NCI-H82 treated with DMSO at 0.1 percent for 48 hours (cell line): ENCODE measurements at regions not wholly inside any gene's neighbourhood (a gene's known extent, or its start where the extent isn't known, plus 50 kb on each side); places are given as distances from the start of the nearest gene placed in this dataset.
"Not testable (repeated sequence)": the region's sequence is repeated elsewhere in the genome, so short reads cannot be mapped to it uniquely, and the experiment has no call there.

Experiments used
- DNase-seq: peaks from one replicate; lab custom pipeline; 2025; ENCODE audit not compliant: unreplicated experiment; lab: John Stamatoyannopoulos, UW

DNA sequence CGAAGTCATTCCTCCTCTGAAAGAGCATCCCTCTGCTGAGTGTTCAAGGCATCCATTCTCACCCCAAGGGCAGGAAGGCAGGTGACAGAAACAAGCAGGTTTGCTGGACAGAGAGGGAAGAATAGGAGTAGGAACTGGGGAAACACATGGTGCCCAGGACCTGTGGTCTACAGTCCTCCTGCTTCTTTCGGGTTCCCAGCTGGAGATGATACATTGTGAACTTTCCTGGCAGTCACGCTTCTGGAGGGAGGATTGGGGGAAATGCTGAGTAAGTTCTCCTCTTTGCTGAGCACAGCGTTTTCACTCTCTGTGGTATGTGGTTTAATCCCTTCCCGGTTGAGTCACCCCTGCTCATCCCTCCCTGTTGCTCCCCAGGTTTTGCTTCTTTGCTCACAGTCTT lies 496.3 kb downstream of the TMEM121 start:
- DNase-seq = not testable (repeated sequence)

DNA sequence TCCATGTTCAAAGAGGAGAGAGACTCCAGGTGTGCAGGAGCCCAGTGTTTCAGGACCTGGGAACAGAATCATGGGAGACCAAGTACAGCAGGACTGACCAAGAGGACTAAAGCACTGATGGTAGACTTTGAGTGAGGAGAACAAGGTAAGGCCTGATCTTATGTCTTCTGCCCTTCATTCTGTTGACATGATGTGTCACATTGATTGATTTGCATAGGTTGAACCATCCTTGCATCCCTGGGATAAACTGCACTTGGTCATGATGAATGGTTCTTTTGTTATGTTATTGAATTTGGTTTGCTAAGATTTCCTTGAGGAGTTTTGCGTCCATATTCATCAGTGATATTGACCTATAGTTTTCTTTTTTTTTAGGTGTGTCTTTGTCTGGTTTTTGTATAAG lies 497.0 kb downstream of the TMEM121 start:
- no peak for DNase-seq

DNA sequence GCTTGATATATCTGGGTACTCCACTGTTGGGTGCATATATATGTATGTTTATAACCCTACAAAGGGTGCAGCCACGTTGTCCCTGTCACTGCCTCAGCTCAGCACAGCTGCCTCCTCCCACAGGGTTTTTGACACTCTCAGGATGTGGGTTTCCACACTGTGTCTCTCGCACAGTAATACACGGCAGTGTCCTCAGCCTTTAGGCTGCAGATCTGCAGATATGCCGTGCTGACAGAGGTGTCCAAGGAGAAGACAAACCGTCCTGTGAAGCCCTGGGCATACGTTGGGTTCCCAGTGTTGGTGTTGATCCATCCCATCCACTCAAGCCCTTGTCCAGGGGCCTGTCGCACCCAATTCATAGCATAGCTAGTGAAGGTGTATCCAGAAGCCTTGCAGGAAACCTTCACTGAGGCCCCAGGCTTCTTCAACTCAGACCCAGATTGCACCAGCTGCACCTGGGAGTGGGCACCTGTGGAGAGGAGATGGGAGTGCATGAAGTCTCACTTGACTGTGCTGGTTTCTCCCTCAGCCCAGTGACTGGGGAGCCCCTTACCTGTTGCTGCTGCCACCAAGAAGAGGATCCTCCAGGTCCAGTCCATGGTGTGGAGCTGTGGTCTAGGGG lies 498.7 kb downstream of the TMEM121 start:
- no peak for DNase-seq

DNA sequence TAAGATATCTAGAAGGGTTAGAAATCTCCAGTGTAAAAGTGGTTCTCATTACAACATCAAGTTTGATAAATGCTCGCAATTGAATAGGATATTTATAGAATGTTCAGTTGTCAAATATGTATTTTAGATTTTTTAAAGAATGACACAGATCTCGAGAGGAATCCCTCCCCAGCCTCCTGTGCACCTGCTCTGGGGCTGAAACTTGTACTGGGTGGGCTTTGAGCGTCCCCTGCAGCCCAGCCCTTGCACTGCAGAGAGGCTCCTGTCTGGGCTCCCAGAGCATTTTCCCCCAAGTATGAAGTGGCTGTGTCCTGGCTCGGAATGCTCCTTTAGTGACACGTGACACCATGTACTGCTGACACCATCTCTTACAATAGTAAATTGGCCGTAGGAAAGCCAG lies 499.6 kb downstream of the TMEM121 start:
- no peak for DNase-seq

DNA sequence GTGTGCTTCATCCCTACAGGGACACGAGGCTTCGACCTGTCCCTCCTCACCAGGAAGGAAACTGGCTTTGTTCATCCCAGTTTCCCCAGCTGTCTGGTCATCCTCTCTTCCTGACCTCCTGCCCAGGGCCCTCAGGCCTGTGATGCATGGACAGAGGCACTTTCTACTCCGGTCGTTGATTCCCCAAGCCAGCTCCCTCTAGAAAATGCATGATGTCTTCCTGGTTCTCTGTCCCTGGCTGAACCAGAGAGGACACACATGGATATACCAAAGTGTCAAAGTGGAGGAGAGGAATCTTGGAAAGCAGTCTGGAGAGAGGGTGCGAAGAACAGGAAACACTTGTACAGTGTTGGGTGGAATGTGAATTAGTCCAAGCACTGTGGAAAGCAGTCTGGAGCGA lies 501.4 kb downstream of the TMEM121 start:
- DNase-seq = not testable (repeated sequence)

DNA sequence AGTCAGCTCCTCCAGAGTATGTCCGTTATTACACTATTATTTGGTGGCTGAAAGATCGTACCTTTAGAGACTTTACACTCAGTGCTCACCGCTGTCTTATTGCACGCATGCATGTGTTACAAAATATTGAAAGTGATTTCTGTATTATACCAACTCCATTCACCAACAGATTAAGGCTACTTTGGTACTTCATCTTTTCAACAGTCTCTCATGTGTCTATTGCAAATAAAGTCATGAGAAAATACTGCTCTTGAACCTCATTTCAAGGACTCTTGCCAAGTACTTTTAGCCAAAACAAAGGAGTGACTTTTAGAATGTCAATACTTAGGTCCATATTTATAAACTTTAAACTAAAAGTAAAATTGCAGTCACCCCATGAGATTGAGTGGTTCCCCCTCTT lies 503.6 kb downstream of the TMEM121 start:
- DNase-seq = no peak

DNA sequence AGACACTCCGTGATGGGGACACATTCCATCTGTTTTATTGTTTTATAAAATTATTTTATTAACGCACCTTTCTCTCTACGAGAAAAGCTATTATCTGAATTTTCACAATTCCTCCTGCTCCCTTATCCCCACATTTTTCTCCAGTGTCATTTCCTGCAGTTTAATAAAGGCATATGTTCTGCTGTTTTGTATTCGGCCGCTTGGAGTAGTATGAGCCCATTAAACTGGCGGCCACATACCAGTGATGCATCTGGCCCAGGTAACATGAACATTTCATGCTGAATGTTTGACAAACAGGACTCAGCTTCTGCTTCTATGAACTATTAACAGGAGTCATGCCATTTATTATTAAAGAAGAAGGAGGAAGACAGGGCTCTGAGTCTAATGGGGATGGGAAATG lies 511.0 kb downstream of the TMEM121 start:
- DNase-seq = no peak

DNA sequence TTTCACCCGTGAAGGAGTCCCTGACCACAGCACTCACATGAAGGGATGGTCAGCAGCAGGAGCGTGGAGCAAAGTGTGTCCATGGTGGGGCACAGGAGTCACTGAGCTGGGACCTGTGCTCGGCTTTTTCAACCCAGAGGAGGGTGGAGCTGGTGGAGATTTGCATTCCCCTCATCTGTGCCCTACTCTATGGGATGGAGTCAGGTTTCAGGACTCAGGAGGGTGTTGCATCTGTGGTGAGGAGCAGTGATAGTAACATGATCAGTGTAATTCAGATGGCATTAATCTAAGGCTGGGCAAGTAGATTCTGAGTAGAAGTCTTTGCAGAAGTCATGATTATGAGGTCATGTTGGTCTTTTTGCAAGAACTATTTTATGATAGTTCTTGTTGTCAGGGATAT lies 511.9 kb downstream of the TMEM121 start:
- DNase-seq = no peak

DNA sequence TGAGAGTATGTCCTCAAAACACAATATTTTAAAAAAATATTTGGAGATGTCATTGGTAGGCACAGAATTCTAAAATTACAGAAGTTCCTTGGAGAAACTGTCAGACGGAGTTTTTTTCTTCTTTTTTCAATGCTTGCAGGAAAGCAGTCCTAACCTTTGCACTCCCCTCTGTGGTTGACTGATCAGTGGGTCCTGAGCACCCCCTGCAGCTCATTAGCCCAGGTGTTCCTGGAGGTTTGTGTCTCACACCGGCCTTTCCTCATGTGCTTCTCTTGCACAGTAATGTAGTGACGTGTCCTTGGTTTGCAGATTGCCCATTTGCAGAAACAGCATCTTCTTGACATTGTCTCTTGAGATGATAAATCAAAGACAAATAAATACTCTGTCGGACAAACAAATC lies 513.0 kb downstream of the TMEM121 start:
- no peak for DNase-seq

DNA sequence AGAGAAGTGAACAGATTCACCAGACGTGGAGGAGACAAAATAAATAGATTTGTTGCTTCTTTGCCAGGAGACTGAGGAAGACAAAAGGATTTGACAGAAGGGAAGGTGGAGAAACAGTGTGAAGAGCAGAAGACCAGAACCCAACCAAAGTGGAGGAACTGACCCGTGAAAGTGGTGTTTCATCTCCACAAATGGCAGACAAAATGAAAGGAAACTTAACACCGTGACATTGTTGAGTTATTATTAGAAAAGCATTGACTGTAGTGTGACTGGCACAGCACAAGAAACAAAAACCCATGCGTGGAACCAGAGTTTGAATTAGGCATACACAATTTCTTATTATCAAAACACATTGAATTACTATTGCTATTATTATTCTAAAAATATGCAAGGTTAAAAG lies 518.1 kb downstream of the TMEM121 start:
- DNase-seq = no peak

DNA sequence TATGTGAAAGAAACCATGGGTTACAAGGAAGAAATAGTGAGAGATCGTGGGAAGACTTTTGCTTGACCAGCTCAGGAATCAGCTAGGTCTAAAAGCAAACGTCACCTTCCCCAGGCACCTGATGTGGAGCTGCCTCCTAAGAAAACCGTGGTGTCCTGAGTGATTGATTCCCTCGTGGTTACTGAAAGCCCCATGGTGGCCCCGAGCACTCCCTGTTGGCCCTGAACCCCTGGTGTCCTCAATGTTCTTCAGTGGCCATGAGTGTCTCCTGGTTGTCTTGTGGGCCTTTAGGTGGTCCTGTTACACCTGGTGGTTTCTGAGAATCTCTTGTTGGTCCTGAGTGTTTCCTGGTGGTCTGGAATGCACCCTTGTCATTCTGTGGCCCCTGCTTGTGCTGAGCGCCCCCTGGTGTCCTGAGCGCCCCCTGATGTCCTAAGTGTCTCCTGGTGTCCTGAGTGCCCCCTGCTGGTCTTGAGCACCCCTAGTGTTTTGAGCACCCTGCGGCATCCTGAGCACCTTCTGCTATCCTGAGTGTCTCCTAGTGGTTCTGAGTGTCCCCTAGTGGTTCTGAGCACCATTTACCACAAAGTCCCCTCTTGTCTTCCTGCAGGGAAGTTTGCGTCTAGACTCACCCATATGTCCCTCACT lies 518.7 kb downstream of the TMEM121 start:
- no peak for DNase-seq

DNA sequence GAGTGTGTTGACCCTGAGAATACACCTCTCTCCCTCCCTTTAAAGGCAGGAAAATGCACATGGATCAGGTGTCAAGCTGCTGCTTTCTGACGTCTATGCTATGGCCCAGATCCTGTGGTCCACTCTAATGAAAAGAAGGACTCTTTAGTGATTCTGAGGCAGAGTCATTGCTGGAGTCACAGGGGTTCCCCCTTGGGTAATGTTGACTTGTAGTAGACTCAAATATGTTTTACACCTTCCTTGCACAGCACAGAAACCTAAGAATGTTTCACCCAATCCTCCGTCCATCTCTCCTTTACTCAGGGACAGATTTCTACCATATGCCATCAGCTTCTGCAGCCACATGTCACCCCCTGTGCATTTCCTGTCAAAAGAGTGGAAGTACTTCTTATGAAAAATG lies 525.4 kb downstream of the TMEM121 start:
- DNase-seq = no peak

DNA sequence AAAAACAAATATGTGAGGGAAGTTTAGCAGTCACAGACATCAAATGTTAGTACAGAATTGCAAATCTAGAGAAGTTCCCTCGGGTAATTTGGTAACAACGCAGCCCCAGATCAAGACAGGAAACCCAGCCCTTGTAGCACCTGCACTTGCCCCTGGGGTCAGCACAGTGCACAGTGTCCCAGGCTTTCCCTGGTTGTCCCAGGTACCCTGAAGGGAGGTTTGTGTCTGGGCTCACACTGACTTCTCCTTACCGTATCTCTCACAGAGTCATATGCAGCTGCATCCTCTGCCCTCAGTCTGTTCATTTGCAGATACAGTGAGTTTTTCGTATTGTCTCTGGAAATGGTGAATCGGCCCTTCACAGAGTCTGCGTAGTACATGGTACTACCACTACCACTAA lies 528.9 kb downstream of the TMEM121 start:
- no peak for DNase-seq

DNA sequence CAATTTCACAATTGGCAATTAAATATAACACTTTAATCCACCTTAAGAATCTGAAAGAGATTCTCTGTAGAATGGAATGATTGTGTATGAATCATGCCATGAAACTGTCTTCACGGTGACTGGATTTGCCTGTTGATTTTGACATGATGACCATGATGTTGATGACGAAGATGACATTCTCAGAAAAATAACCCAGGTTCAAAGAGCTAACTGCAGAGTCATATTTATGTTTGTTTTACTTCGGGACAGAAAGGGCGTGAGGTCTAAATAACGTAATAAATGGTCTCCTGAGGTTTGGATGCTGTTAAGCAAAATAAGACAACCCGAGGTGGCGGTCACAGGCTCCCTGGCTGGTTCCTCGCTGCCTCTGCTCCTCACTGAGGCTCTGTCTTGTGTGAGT lies 532.0 kb downstream of the TMEM121 start:
- no peak for DNase-seq

DNA sequence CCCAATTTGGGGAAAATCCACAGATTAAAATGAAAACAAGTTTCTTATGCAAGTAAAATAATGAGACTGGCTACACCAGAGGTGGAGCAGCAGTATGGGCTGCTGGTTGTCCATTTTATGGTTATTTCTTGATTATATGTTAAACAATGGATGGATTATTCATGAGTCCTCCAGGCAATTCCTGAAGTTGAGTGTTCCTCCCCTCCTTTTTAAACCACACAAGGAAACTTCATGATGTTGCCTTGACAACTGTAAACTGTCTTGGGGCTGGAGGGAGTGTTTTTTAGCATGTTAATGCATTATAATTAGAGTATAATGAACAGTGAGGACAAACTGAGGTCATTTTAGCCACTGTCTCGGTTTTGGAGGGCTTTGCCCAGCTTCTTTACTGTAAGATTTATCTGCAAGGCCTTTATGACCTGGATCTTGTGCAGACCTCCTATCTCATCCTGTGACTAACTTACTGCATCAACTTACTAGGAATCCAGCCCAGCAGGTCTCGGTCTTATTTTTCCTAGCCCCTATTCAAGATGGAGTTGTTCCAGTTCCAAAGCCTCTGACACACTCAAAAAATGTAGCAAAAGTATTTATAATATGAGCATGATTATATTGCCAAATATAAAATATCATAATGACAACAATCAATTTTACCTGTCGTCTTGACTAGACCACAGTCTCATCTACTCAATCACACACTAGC lies 534.0 kb downstream of the TMEM121 start:
- DNase-seq = no peak

DNA sequence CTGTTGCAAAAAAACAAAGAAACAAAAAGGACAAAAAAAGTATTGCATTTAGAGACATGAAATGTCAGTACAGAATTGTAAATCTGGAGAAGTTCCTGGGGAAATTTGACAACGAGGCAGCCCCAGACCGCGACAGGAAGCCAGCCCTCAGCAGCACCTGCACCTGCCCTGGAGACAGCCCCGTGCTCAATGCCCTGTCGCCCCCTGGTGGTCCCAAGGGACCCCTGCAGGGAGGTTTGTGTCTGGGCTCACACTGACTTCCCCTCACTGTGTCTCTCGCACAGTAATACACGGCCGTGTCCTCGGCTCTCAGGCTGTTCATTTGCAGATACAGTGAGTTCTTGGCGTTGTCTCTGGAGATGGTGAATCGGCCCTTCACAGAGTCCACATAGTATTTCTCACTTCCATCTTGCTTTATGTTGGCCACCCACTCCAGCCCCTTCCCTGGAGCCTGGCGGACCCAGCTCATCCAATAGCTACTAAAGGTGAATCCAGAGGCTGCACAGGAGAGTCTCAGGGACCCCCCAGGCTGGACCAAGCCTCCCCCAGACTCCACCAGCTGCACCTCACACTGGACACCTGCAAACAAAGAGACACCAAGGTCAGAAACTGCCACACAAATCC lies 535.6 kb downstream of the TMEM121 start:
- DNase-seq = not testable (repeated sequence)

DNA sequence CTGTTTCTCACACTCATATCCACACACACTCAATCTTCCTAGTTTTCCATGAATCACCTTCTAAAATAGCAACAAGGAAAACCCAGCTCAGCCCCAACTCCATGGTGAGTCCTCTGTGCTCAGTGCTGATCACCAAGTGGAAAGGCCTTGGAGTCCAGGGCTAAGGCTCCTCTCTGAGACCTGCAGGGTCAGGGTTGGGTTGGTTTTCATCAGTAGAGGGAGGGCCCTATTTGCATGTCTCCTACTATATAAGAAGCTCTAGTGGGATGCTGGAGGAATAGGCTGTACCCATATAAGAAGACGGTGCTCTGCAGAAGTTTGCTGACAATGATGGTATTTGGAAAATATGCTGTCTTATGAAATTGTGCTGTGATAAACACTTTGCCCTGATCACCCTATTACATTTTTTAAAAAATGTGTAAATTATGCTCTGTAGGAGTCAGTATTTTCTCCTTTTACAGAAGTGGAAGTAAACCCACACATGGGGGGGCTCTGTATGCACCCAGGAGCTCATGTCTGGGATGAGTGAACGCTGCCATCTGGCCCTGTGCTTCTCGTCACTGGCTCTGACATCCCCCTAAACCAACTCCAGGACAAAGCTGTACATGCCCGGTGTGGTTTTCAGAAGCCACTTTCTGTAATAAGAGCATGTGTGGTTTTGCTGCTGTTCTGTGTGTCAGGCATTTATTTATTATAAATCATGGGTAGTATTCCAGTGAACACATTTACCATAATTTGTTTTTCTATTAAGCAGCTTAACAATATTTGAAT lies 536.3 kb downstream of the TMEM121 start:
- DNase-seq = no peak

DNA sequence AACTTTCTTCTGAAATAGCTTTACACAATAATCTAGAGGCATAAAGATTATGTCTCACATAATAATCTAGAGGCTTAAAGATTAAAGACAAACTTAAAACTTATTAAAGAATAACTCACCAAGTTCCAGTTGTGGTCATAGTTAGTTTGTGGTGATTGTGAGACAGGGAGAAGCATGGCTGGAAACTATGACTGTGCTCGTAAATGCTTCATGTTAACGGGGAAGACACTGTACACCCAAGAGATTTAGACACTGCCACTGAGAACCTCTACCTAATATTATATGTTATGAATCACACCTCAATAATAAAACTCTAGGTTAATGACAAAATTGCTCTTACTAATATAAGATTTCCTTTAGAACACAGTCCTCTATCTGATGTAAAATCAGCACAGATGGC lies 541.6 kb downstream of the TMEM121 start:
- DNase-seq = no peak

DNA sequence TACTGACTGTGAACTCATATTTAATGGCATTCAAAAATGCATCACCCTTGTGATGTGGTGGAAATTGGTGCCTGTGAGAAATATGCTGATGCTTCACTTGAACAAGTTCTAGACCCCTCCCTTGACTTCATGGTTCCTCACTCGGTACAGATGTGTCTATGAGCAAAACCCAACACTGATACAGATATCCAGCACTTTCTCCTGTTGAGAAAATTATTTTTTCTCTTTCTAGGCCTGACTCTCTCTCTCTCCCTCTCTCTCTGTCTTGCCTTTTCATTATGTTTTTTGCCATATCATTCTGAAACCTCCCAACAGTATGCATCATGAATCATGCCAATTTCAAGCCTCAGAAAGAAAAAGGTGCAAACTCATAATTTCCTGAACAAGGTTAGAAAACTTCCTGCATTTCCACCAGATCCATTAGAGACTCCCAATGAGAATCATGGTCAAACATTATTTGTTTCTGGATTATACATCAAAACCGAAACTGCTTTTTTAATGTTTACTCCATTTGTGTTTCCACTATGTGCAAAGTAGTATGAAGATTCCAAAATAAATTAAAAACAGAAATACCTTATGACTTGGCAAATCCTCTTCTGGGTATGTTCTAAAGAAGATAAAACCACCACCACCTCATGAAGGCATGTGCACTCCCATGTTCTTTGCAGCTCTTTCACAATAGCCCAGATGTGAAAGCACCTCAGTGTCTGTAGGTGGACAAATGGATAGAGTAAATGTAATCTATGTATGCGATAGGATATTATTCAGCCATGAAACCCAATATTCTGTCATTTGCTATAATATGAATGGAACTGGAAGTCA lies 543.6 kb downstream of the TMEM121 start:
- no peak for DNase-seq

DNA sequence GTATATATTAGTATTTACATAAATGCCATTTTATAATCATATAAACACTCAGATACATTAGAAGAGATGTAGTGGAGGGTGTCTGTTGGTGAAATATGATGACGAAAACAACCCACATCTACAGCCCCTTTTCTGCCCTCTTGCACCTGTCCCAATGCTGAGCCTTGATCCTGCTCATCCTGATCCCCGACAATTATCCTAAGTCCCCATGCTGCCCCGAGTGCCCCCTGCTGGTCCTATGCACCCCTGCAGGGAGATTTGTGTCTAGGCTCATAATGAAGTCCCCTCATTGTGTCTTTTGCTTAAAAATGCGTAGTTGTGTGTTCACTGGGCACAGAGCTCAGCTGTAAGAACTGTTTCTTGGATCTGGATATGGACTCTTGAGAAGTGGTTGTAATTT lies 554.5 kb downstream of the TMEM121 start:
- no peak for DNase-seq
